Naive thymus-derived CD4-positive, alpha-beta T cell (primary cell): ENCODE measurements at regions not wholly inside any gene's neighbourhood (a gene's known extent, or its start where the extent isn't known, plus 50 kb on each side); places are given as distances from the start of the nearest gene placed in this dataset.
A peak's percentile ranks its signal among the peaks of the same experiment; 100 is the strongest.

Source experiments
- ATAC-seq: fragments of 150-1000 bp; cut with Tn5 transposase; 2 replicates; pipeline ENCODE4 v1.10.0; 2021; ENCODE audit warnings: mild to moderate bottlenecking, moderate library complexity
- CTCF ChIA-PET: fragments of 350-600 bp; sonication (Branson Sonifier 250); formaldehyde crosslinking; loops from one replicate; lab custom pipeline; 2021; ENCODE audit warnings: antibody characterized with exemption; lab: Charles Lee
- POLR2A ChIA-PET: fragments of 350-600 bp; sonication (Branson Sonifier 250); formaldehyde crosslinking; loops from one replicate; lab custom pipeline; 2021; ENCODE audit warnings: antibody characterized with exemption, inconsistent platforms; lab: Charles Lee
- DNase-seq, 9 donors: peaks; one replicate each; pipeline versions ENCODE4 v3.0.0 to v3.0.0-alpha.2; 2020 to 2022; ENCODE audit warnings: mixed read lengths in 1 of 9
- H3K27ac ChIP-seq: one replicate; pipeline ENCODE4 v1.7.0; 2013; ENCODE audit warnings: mild to moderate bottlenecking, low read depth, low read length, moderate library complexity
- H3K27me3 ChIP-seq, 2 donors: one replicate each; pipeline ENCODE4 v1.7.0; 2013; ENCODE audit warnings: low read length in 2 of 2, mild to moderate bottlenecking in 2 of 2, moderate library complexity in 2 of 2; ENCODE audit not compliant: control insufficient read depth in 2 of 2, insufficient read depth in 2 of 2
- H3K36me3 ChIP-seq, 3 experiments: 1 replicate in 2 of 3; 2 replicates in 1 of 3; pipeline ENCODE4 v1.7.0; 2013; ENCODE audit warnings: low read length in 3 of 3, mild to moderate bottlenecking in 3 of 3, moderate library complexity in 1 of 3; ENCODE audit not compliant: insufficient read depth in 3 of 3, control insufficient read depth in 2 of 3
- H3K4me1 ChIP-seq, 2 donors: one replicate each; pipeline ENCODE4 v1.7.0; 2013; ENCODE audit warnings: low read length in 2 of 2, mild to moderate bottlenecking in 2 of 2, moderate library complexity in 1 of 2; ENCODE audit not compliant: control insufficient read depth in 2 of 2, insufficient read depth in 2 of 2
- H3K4me3 ChIP-seq: 2 replicates; pipeline ENCODE4 v1.7.0; 2013; ENCODE audit warnings: mild to moderate bottlenecking, low read length
- H3K9me3 ChIP-seq, 3 experiments: 1 replicate in 2 of 3; 2 replicates in 1 of 3; pipeline ENCODE4 v1.7.0; 2013; ENCODE audit warnings: low read length in 3 of 3; ENCODE audit not compliant: control insufficient read depth in 2 of 3
- H3K27ac Mint-ChIP-seq, 9 donors: one replicate each; pipeline ENCODE4 v1.8.0; 2020 to 2022; ENCODE audit warnings: mixed read lengths in 9 of 9, mild to moderate bottlenecking in 8 of 9, moderate library complexity in 5 of 9, inconsistent platforms in 2 of 9
- H3K27me3 Mint-ChIP-seq, 5 donors: one replicate each; pipeline ENCODE4 v1.8.0; 2021 to 2022; ENCODE audit warnings: mixed read lengths in 5 of 5, mild to moderate bottlenecking in 1 of 5
- H3K36me3 Mint-ChIP-seq, 5 donors: one replicate each; pipeline ENCODE4 v1.8.0; 2020 to 2022; ENCODE audit warnings: mixed read lengths in 5 of 5, mild to moderate bottlenecking in 3 of 5, inconsistent platforms in 1 of 5
- H3K4me1 Mint-ChIP-seq, 7 donors: one replicate each; pipeline ENCODE4 v1.8.0; 2020 to 2022; ENCODE audit warnings: mixed read lengths in 7 of 7, mild to moderate bottlenecking in 3 of 7, inconsistent platforms in 1 of 7
- H3K4me3 Mint-ChIP-seq, 10 donors: one replicate each; pipeline ENCODE4 v1.8.0; 2020 to 2022; ENCODE audit warnings: mild to moderate bottlenecking in 10 of 10, mixed read lengths in 10 of 10, moderate library complexity in 6 of 10, inconsistent platforms in 2 of 10
- H3K9me3 Mint-ChIP-seq, 11 donors: one replicate each; pipeline ENCODE4 v1.8.0; 2020 to 2022; ENCODE audit warnings: mixed read lengths in 11 of 11, mild to moderate bottlenecking in 4 of 11, inconsistent platforms in 1 of 11, moderate library complexity in 1 of 11
- intact Hi-C, 2 donors: fragments of 100-400 bp; cut with micrococcal nuclease; formaldehyde crosslinking; loops; one replicate each; pipeline ENCODE4 v1.15.1; 2023

GRCh38 chr2:5368263-5368662 is 323.9 kb upstream of the SOX11 start:
- H3K36me3 Mint-ChIP-seq: no peaks in the 10 kb centered on the region
- ChIA-PET POLR2A (no interaction called here), CTCF (no interaction called here)
- Histone ChIP-seq H3K4me3 (no peak overlapping the region), H3K27ac (no peak overlapping the region), H3K4me1 (no peaks in the 10 kb centered on the region), H3K27me3 (no peaks in the 10 kb centered on the region), H3K9me3 (no peaks in the 10 kb centered on the region), H3K36me3 (no peaks in the 10 kb centered on the region)
- H3K9me3 Mint-ChIP-seq: peaks cover 0 to 4% (median 0%) of the 10 kb centered on the region in 11 donors
- H3K27me3 Mint-ChIP-seq: peaks cover 0 to 4% (median 0%) of the 10 kb centered on the region in 5 donors
- ATAC-seq: no peak
- H3K4me1 Mint-ChIP-seq: no peaks in the 10 kb centered on the region
- no peak overlapping the region for H3K4me3 Mint-ChIP-seq
- intact Hi-C loops: no loop called here
- DNase-seq: no peak
- no peak overlapping the region for H3K27ac Mint-ChIP-seq

- Mint-ChIP-seq H3K27ac (no peak overlapping the region), H3K4me1 (no peaks in the 10 kb centered on the region), H3K36me3 (no peaks in the 10 kb centered on the region), H3K9me3 (peaks cover 0 to 4% (median 0%) of the 10 kb centered on the region in 11 donors), H3K27me3 (peaks cover 0 to 4% (median 0%) of the 10 kb centered on the region in 5 donors), H3K4me3 (no peak overlapping the region)
- POLR2A ChIA-PET: no interaction called here
- intact Hi-C loops: no loop called here
- DNase-seq (no peak), ATAC-seq (no peak)
- Histone ChIP-seq H3K27me3 (no peaks in the 10 kb centered on the region), H3K4me3 (no peak overlapping the region), H3K4me1 (no peaks in the 10 kb centered on the region), H3K36me3 (no peaks in the 10 kb centered on the region), H3K9me3 (no peaks in the 10 kb centered on the region), H3K27ac (no peak overlapping the region)
- CTCF ChIA-PET: no interaction called here
These were observed 322.7 kb upstream of the SOX11 start for GRCh38 chr2:5369510-5369909.

DNA sequence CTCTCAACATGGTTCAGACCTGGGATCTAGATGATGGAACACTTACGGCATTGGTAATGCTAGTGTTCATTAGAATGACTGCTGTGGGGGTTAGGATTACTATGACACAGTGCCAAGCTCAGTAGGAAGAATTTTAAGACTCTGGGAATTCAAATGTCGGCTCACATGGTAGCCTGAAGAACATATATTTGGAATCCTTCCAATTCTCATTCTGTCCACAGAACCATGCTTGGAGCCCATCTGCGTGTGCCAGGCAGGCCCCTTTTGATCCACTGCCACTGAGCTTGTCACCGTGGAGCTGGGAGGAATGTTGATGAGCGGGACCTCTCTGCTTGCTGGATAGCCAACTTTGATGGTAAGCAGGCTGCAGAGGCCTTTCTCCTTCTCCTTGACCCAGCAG is 322.0 kb upstream of the SOX11 start:
- Mint-ChIP-seq H3K36me3 (no peaks in the 10 kb centered on the region), H3K27ac (no peak overlapping the region), H3K9me3 (peaks cover 0 to 4% (median 0%) of the 10 kb centered on the region in 11 donors), H3K4me3 (no peak overlapping the region), H3K27me3 (peaks cover 0 to 7% (median 4%) of the 10 kb centered on the region in 5 donors), H3K4me1 (no peaks in the 10 kb centered on the region)
- ChIA-PET CTCF (no interaction called here), POLR2A (no interaction called here)
- no peaks in the 10 kb centered on the region for H3K36me3 ChIP-seq
- no peak overlapping the region for H3K4me3 ChIP-seq
- H3K4me1 ChIP-seq: no peaks in the 10 kb centered on the region
- intact Hi-C loops: no loop called here
- H3K27me3 ChIP-seq: no peaks in the 10 kb centered on the region
- ATAC-seq: no peak
- no peak overlapping the region for H3K27ac ChIP-seq
- no peaks in the 10 kb centered on the region for H3K9me3 ChIP-seq
- DNase-seq: no peak

- Mint-ChIP-seq H3K27me3 (peaks cover 0 to 8% (median 5%) of the 10 kb centered on the region in 5 donors), H3K4me3 (no peak overlapping the region), H3K27ac (no peak overlapping the region), H3K9me3 (peaks cover 0 to 4% (median 0%) of the 10 kb centered on the region in 11 donors), H3K4me1 (no peaks in the 10 kb centered on the region), H3K36me3 (no peaks in the 10 kb centered on the region)
- no peak overlapping the region for H3K4me3 ChIP-seq
- intact Hi-C loops: no loop called here
- DNase-seq (no peak), ATAC-seq (no peak)
- ChIA-PET CTCF (no interaction called here), POLR2A (no interaction called here)
- H3K4me1 ChIP-seq: no peaks in the 10 kb centered on the region
- H3K36me3 ChIP-seq: no peaks in the 10 kb centered on the region
- H3K27ac ChIP-seq: no peak overlapping the region
- H3K9me3 ChIP-seq: no peaks in the 10 kb centered on the region
- no peaks in the 10 kb centered on the region for H3K27me3 ChIP-seq
These were observed 320.0 kb upstream of the SOX11 start for GRCh38 chr2:5372141-5372540.

DNA sequence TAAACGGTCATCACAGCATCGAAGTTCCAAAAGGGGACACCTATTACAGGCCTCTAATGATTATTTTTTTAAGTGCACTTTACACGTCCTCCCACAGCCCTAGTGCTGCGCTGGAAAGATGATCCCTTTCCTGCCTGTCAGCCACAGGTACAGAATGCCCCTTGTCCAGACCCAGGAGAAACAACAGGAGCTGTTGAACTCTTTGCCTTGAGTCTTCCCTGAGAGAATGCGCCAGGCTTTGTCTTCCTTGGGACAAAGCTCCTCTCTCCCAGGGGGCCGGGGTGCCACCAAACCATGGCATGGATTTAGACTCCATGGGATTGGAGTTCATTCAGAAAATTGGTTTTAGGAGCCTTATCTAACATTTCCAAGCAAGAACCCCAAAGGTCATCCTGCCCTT is 319.0 kb upstream of the SOX11 start:
- H3K4me1 ChIP-seq: no peaks in the 10 kb centered on the region
- no peaks in the 10 kb centered on the region for H3K36me3 Mint-ChIP-seq
- H3K9me3 Mint-ChIP-seq: peaks cover 0 to 4% (median 0%) of the 10 kb centered on the region in 11 donors
- H3K27ac Mint-ChIP-seq: no peak overlapping the region
- CTCF ChIA-PET: no interaction called here
- no peaks in the 10 kb centered on the region for H3K9me3 ChIP-seq
- H3K27me3 Mint-ChIP-seq: peaks cover 0 to 8% (median 5%) of the 10 kb centered on the region in 5 donors
- intact Hi-C loops: no loop called here
- H3K27me3 ChIP-seq: no peaks in the 10 kb centered on the region
- no peak for ATAC-seq
- no peak overlapping the region for H3K4me3 Mint-ChIP-seq
- H3K36me3 ChIP-seq: no peaks in the 10 kb centered on the region
- no peak overlapping the region for H3K27ac ChIP-seq
- POLR2A ChIA-PET: no interaction called here
- no peak for DNase-seq
- no peaks in the 10 kb centered on the region for H3K4me1 Mint-ChIP-seq
- H3K4me3 ChIP-seq: no peak overlapping the region

DNA sequence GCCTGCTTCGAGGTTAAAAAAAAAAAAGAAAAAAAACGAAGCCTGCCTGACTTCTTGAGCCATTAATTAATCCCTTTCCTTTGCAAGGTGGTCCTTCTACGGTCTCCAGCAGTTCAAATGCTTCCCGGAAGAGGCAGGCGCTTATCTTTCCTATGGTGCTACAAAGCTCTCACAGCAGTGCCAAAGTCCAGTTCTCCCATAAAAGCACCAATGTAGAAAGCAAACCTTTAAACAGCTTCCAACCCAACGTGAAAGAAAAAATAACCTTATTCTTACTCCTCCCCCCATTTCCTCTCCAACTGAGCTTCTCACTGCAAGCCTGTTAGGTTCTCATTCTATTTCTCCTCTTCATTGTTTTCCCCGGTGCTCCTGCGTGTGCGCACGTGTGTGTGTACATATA is 317.4 kb upstream of the SOX11 start:
- no peaks in the 10 kb centered on the region for H3K4me1 ChIP-seq
- no peak for DNase-seq
- peaks cover 0 to 6% (median 0%) of the 10 kb centered on the region in 11 donors for H3K9me3 Mint-ChIP-seq

DNA sequence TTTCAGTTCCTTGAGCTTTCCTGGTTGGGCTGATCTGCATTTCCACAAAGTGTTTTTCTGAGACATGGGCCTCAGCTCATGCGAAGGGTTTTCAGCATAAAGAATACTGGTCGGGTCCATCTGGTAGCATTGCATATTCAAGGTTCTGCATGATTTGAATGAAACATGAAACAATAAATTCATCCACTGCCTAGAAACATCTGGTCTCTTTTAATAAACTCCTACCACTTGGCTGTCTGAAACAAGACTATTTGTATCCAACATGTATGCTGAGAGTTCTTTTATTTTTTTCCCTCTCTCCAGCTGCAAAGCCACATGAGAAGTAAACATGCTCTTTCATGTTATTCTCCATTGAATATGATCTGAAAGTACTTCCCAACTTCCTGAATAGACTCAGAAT is 314.9 kb upstream of the SOX11 start:
- Histone ChIP-seq H3K4me1 (no peaks in the 10 kb centered on the region), H3K36me3 (no peaks in the 10 kb centered on the region), H3K27ac (no peak overlapping the region), H3K27me3 (no peaks in the 10 kb centered on the region), H3K9me3 (no peaks in the 10 kb centered on the region), H3K4me3 (no peak overlapping the region)
- POLR2A ChIA-PET: no interaction called here
- Mint-ChIP-seq H3K4me1 (no peaks in the 10 kb centered on the region), H3K9me3 (peaks cover 0 to 8% (median 2%) of the 10 kb centered on the region in 11 donors), H3K27ac (no peak overlapping the region), H3K4me3 (no peak overlapping the region), H3K36me3 (no peaks in the 10 kb centered on the region), H3K27me3 (peaks cover 0 to 6% (median 4%) of the 10 kb centered on the region in 5 donors)
- no peak for DNase-seq
- ATAC-seq: no peak
- CTCF ChIA-PET: no interaction called here
- intact Hi-C loops: no loop called here

More for the DNA sequence above, 317.4 kb upstream of the SOX11 start:
- no peaks in the 10 kb centered on the region for H3K36me3 ChIP-seq
- Mint-ChIP-seq H3K27me3 (peaks cover 0 to 6% (median 4%) of the 10 kb centered on the region in 5 donors), H3K4me1 (no peaks in the 10 kb centered on the region), H3K4me3 (peak overlapping the region in 1 of 10 donors; percentile 49), H3K27ac (no peak overlapping the region), H3K36me3 (no peaks in the 10 kb centered on the region)
- intact Hi-C loops: no loop called here
- no peak for ATAC-seq
- H3K27ac ChIP-seq: no peak overlapping the region
- no peaks in the 10 kb centered on the region for H3K9me3 ChIP-seq
- no peak overlapping the region for H3K4me3 ChIP-seq
- H3K27me3 ChIP-seq: no peaks in the 10 kb centered on the region
- ChIA-PET POLR2A (no interaction called here), CTCF (no interaction called here)
